Common myeloid progenitor, CD34-positive (primary cell): ENCODE measurements at regions not wholly inside any gene's neighbourhood (a gene's known extent, or its start where the extent isn't known, plus 50 kb on each side); places are given as distances from the start of the nearest gene placed in this dataset.
A peak's percentile ranks its signal among the peaks of the same experiment; 100 is the strongest.
"Not testable (repeated sequence)": the region's sequence is repeated elsewhere in the genome, so short reads cannot be mapped to it uniquely, and the experiment has no call there.

Source experiments
- CTCF ChIA-PET: fragments of 350-600 bp; sonication (Branson Sonifier 250); formaldehyde crosslinking; loops from one replicate; lab custom pipeline; 2021; ENCODE audit warnings: antibody characterized with exemption; lab: Charles Lee
- POLR2A ChIA-PET: fragments of 350-600 bp; sonication (Branson Sonifier 250); formaldehyde crosslinking; loops from one replicate; lab custom pipeline; 2021; ENCODE audit warnings: antibody characterized with exemption; lab: Charles Lee
- DNase-seq, 3 donors: peaks; one replicate each; pipeline versions ENCODE4 v3.0.0 to v3.0.0-alpha.2; 2013
- H3K27ac ChIP-seq, 2 experiments: 1 replicate in 1 of 2; 2 replicates in 1 of 2; pipeline ENCODE4 v1.7.0; 2013; ENCODE audit warnings: inconsistent platforms in 2 of 2, low read length in 2 of 2, mild to moderate bottlenecking in 2 of 2, low read depth in 1 of 2, moderate library complexity in 1 of 2; ENCODE audit not compliant: severe bottlenecking in 2 of 2, insufficient read depth in 1 of 2, poor library complexity in 1 of 2
- H3K27me3 ChIP-seq, 5 experiments: replicated peaks in 2 of 5; 1 replicate in 3 of 5; 2 replicates in 2 of 5; pipeline versions ENCODE4 v1.6.1 to v1.7.0; 2013; ENCODE audit warnings: low read length in 4 of 5, mild to moderate bottlenecking in 2 of 5, moderate library complexity in 2 of 5, inconsistent platforms in 1 of 5; ENCODE audit not compliant: insufficient read depth in 5 of 5, control insufficient read depth in 4 of 5
- H3K36me3 ChIP-seq, 4 experiments: 1 replicate in 2 of 4; 2 replicates in 2 of 4; pipeline versions ENCODE4 v1.6.1 to v1.7.0; 2013; ENCODE audit warnings: low read length in 3 of 4, control low read depth in 1 of 4, mild to moderate bottlenecking in 1 of 4; ENCODE audit not compliant: control insufficient read depth in 4 of 4, insufficient read depth in 4 of 4
- H3K4me1 ChIP-seq, 4 experiments: 1 replicate in 3 of 4; 2 replicates in 1 of 4; pipeline versions ENCODE4 v1.6.1 to v1.7.1; 2013; ENCODE audit warnings: low read length in 3 of 4, mild to moderate bottlenecking in 3 of 4, control low read depth in 1 of 4, inconsistent platforms in 1 of 4, moderate library complexity in 1 of 4; ENCODE audit not compliant: control insufficient read depth in 4 of 4, insufficient read depth in 4 of 4; ENCODE audit errors: control extremely low read depth in 1 of 4
- H3K4me3 ChIP-seq, 7 experiments: 1 replicate in 4 of 7; 2 replicates in 3 of 7; pipeline versions ENCODE4 v1.5.1 to v1.7.0; 2013; ENCODE audit warnings: mild to moderate bottlenecking in 7 of 7, low read length in 6 of 7, moderate library complexity in 6 of 7, inconsistent platforms in 2 of 7, low read depth in 2 of 7, control low read depth in 1 of 7; ENCODE audit not compliant: insufficient read depth in 4 of 7, control insufficient read depth in 1 of 7; ENCODE audit errors: extremely low read depth in 1 of 7
- H3K9me3 ChIP-seq, 5 experiments: 1 replicate in 4 of 5; 2 replicates in 1 of 5; pipeline versions ENCODE4 v1.6.1 to v1.7.1; 2013; ENCODE audit warnings: low read length in 4 of 5, mild to moderate bottlenecking in 2 of 5, inconsistent platforms in 1 of 5, low read depth in 1 of 5, moderate library complexity in 1 of 5; ENCODE audit not compliant: control insufficient read depth in 4 of 5, insufficient read depth in 2 of 5; ENCODE audit errors: control extremely low read depth in 1 of 5
- WGBS: methylation state at CpG from one replicate; pipeline ENCODE4 v1.1.5; 2013; ENCODE audit not compliant: insufficient coverage; 5-methylcytosine and 5-hydroxymethylcytosine counted together

DNA sequence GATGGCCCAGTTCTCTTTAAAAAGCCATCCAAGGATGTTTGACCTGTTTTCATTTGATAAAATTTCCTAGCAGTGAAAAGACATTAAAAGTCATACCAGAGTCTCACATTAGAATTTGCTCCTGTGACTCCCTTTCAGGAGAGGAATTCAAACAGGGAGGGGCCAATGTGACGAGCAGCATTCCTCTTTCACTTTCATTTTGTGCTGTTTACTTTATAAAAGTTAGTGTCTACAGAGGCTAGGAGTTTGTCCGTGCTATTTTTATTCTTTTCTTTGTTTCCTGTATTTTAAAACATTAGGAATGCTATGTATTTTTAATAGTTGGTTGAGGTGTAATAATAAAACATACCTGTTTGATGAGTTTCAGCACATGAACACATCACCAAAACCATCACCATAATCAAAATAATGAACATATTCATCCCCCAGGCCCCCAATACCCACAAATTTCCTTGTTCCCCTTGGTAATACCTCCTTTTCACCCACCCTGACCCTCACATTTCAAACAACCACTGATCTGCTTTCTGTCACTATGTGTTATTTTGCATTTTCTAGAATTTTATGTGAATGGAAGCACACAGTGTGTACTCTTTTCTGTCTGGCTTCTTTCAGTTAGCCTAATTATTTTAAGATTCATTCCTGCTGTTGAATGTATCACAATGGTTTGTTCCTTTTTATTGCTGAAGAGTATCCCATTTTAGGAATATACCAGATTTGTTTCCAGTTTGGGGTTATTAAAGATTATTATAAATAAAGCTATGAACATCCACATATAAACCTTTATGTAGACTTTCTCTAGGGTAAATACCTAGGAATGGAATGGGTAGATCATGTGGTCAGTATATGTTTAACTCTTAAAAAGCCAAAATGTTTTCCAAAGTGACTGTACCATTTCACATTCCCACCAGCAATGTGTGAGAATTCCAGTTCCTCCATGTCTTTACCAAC, 129.5 kb downstream of the TENT5C start:
- peak overlapping the region in 6 of 7 experiments; percentile 33 to 69 (median 46) for H3K4me3 ChIP-seq
- no peaks in the 10 kb centered on the region for H3K36me3 ChIP-seq
- WGBS: no CpG with 5 or more reads among the region's 2 CpGs
- peaks cover 0 to 9% (median 0%) of the 10 kb centered on the region in 4 experiments for H3K4me1 ChIP-seq
- H3K27me3 ChIP-seq: no peaks in the 10 kb centered on the region
- H3K9me3 ChIP-seq: no peaks in the 10 kb centered on the region
- peak; percentile 61 to 72 (median 70) for DNase-seq
- ChIA-PET POLR2A (no interaction called here), CTCF (interaction anchor here (1.9 kb wide), 1 partner anchor 22 kb away, joined by 9 read pairs; no protein-coding TSS in a partner anchor)
- H3K27ac ChIP-seq: peak overlapping the region in 1 of 2 experiments; percentile 64

- WGBS: 100% methylated on average over 1 of the region's 1 CpG
- Histone ChIP-seq H3K36me3 (no peaks in the 10 kb centered on the region), H3K27me3 (no peaks in the 10 kb centered on the region), H3K9me3 (no peaks in the 10 kb centered on the region), H3K27ac (no peak overlapping the region), H3K4me3 (no peak overlapping the region), H3K4me1 (peaks cover 0 to 7% (median 0%) of the 10 kb centered on the region in 4 experiments)
- DNase-seq: no peak
- POLR2A ChIA-PET: no interaction called here
- CTCF ChIA-PET: interaction anchor here (1.5 kb wide), 1 partner anchor 18 kb away, joined by 4 read pairs; no protein-coding TSS in a partner anchor
These were observed 133.7 kb downstream of the TENT5C start for GRCh38 chr1:117739504-117739903.

DNA sequence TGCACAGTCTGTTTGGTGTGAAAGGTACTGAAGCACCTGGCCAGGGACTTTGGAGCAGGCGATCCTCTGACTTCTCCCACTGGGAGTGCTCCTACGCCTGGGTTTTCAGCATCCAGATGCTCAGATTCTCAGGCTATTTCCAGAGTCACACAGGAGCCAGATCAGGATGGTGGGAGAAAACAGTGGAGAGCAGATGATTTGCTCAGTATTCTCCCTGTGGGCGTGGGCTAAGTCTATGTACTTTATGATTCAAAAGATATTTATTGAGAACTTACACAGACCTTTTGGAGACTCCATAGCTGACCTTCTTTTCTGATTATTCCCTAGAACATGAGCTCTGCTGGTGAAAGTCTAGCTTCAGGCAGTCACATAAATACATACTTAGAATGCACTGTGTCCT, 134.6 kb downstream of the TENT5C start:
- ChIA-PET POLR2A (no interaction called here), CTCF (interaction anchor here (1.3 to 1.7 kb wide), 3 partner anchors 14 to 18 kb away, joined by 4 to 10 read pairs (median 8); no protein-coding TSS in a partner anchor)
- DNase-seq: no peak
- Histone ChIP-seq H3K9me3 (peaks cover 0 to 2% (median 0%) of the 10 kb centered on the region in 5 experiments), H3K36me3 (no peaks in the 10 kb centered on the region), H3K4me3 (no peak overlapping the region), H3K27me3 (no peaks in the 10 kb centered on the region), H3K27ac (no peak overlapping the region), H3K4me1 (peaks cover 0 to under 1% (median 0%) of the 10 kb centered on the region in 4 experiments)
- 96% methylated on average over 2 of the region's 3 CpGs for WGBS

DNA sequence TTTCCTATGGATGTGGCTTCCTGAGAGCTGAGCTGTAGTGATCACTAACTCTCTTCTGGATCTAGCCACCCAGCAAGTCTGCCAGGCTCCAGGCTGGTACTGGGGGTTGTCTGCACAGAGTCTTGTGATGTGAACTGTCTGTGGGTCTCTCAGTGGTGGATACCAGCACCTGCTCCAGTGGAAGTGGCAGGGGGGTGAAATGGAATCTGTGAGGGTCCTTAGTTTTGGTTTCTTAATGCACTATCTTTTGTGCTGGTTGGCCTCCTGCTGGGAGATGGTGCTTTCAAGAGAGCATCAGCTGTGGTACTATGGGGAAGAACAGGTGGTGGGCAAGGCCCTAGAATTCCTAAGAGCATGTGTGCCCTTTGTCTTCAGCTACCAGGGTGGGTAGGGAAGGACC, 140.7 kb downstream of the TENT5C start:
- H3K27ac ChIP-seq, H3K9me3 ChIP-seq, H3K4me1 ChIP-seq, H3K36me3 ChIP-seq, DNase-seq, CTCF ChIA-PET, H3K4me3 ChIP-seq, H3K27me3 ChIP-seq, POLR2A ChIA-PET: not testable (repeated sequence)

GRCh38 chr1:117747605-117748004, 141.8 kb downstream of the TENT5C start:
- whole genome bisulfite sequencing: 83% methylated on average over 1 of the region's 2 CpGs
- POLR2A ChIA-PET: no interaction called here
- H3K4me3 ChIP-seq: no peak overlapping the region
- no peaks in the 10 kb centered on the region for H3K4me1 ChIP-seq
- CTCF ChIA-PET: no interaction called here
- no peak overlapping the region for H3K27ac ChIP-seq
- H3K9me3 ChIP-seq: peaks cover 3 to 8% (median 5%) of the 10 kb centered on the region in 5 experiments
- peaks cover 0 to 2% (median 0%) of the 10 kb centered on the region in 5 experiments for H3K27me3 ChIP-seq
- no peaks in the 10 kb centered on the region for H3K36me3 ChIP-seq
- no peak for DNase-seq

GRCh38 chr1:117751321-117751720, 145.5 kb downstream of the TENT5C start:
- H3K9me3 ChIP-seq: peaks cover 0 to 6% (median 5%) of the 10 kb centered on the region in 5 experiments
- H3K27ac ChIP-seq: no peak overlapping the region
- ChIA-PET POLR2A (no interaction called here), CTCF (interaction anchor here (1.6 to 5.2 kb wide), 2 partner anchors 40 to 216 kb away, joined by 4 to 38 read pairs; no protein-coding TSS in a partner anchor)
- no peak overlapping the region for H3K4me3 ChIP-seq
- no peaks in the 10 kb centered on the region for H3K36me3 ChIP-seq
- DNase-seq: no peak
- H3K4me1 ChIP-seq: peaks cover 0 to 8% (median 2%) of the 10 kb centered on the region in 4 experiments
- peaks cover 0 to 7% (median 0%) of the 10 kb centered on the region in 5 experiments for H3K27me3 ChIP-seq
- WGBS: 100% methylated on average over 1 of the region's 2 CpGs

DNA sequence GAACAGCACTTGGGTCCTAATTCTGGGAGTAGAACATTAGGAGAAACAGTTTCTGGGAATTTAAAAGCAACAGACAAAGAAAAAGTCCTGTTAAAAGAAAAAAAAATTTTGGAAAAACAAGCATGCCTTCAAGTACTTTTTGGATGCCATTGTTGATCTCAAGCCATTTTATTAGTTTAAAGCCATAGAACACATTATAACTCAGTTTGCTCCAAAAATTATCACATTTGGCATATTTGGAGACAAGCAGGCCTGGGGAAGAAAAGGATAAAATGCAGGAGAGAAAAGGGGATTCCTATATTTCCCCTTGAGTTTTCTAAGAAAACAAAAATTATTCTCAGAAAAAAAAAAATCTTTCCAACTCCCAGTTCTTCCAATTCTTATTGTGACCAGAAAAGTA, 146.8 kb downstream of the TENT5C start:
- H3K4me1 ChIP-seq: peaks cover 0 to 8% (median 2%) of the 10 kb centered on the region in 4 experiments
- H3K27me3 ChIP-seq: peaks cover 0 to 8% (median 0%) of the 10 kb centered on the region in 5 experiments
- DNase-seq: no peak
- CTCF ChIA-PET: interaction anchor here (0.6 to 8.7 kb wide), 12 partner anchors 13 to 242 kb away, joined by 3 to 75 read pairs (median 8); no protein-coding TSS in a partner anchor
- no peak overlapping the region for H3K27ac ChIP-seq
- peaks cover 0 to under 1% (median 0%) of the 10 kb centered on the region in 5 experiments for H3K9me3 ChIP-seq
- H3K4me3 ChIP-seq: no peak overlapping the region
- H3K36me3 ChIP-seq: no peaks in the 10 kb centered on the region
- POLR2A ChIA-PET: no interaction called here
